Caco-2 (cell line): ENCODE measurements at regions not wholly inside any gene's neighbourhood (a gene's known extent, or its start where the extent isn't known, plus 50 kb on each side); places are given as distances from the start of the nearest gene placed in this dataset.

Experiments used
- BruUV-seq: library from RNA; stranded (reverse); fragments of 400-500 nt; replicated peaks from 2 replicates; lab custom pipeline; 2021; lab: Mats Ljungman, UMichigan
- CTCF ChIA-PET: fragments of 300-600 bp; sonication (Branson Sonifier 250); formaldehyde crosslinking; loops from one replicate; lab custom pipeline; 2022; ENCODE audit warnings: antibody characterized with exemption; lab: Charles Lee
- POLR2A ChIA-PET: fragments of 300-600 bp; sonication (Branson Sonifier 250); formaldehyde crosslinking; loops from one replicate; lab custom pipeline; 2022; ENCODE audit warnings: antibody characterized with exemption; lab: Charles Lee
- DNase-seq, 2 experiments: peaks; one replicate each; pipeline versions ENCODE4 v3.0.0 to v3.0.0-alpha.2; 2020 to 2022
- H3K27me3 ChIP-seq: replicated peaks from 2 replicates; pipeline ENCODE4 v1.6.0; 2011; ENCODE audit warnings: low read length; ENCODE audit not compliant: control insufficient read depth, insufficient read depth
- H3K36me3 ChIP-seq: 2 replicates; pipeline ENCODE4 v1.5.1; 2011; ENCODE audit warnings: low read length; ENCODE audit not compliant: control insufficient read depth, insufficient read depth
- H3K4me1 ChIP-seq: fragments of 250-450 bp; sonication (Bioruptor Pico); 2 replicates; pipeline ENCODE4 v1.5.1; 2020; ENCODE audit warnings: mild to moderate bottlenecking
- H3K4me3 ChIP-seq: 2 replicates; pipeline ENCODE4 v1.5.1; 2011; ENCODE audit warnings: low read depth, mild to moderate bottlenecking, control low read depth, low read length
- H3K9me3 ChIP-seq: fragments of 250-450 bp; sonication (Bioruptor Pico); 2 replicates; pipeline ENCODE4 v1.5.1; 2020; ENCODE audit warnings: mild to moderate bottlenecking, moderate library complexity
- H3K27ac Mint-ChIP-seq: one replicate; pipeline ENCODE4 v1.8.0; 2022; ENCODE audit warnings: mixed read lengths; ENCODE audit not compliant: unreplicated experiment
- H3K27me3 Mint-ChIP-seq: one replicate; pipeline ENCODE4 v1.8.0; 2022; ENCODE audit warnings: mixed read lengths; ENCODE audit not compliant: insufficient read depth, unreplicated experiment
- H3K36me3 Mint-ChIP-seq: one replicate; pipeline ENCODE4 v1.8.0; 2022; ENCODE audit warnings: mild to moderate bottlenecking, mixed read lengths; ENCODE audit not compliant: insufficient read depth, unreplicated experiment
- H3K4me1 Mint-ChIP-seq: one replicate; pipeline ENCODE4 v1.8.0; 2022; ENCODE audit warnings: low read depth, mixed read lengths; ENCODE audit not compliant: unreplicated experiment
- H3K4me3 Mint-ChIP-seq: one replicate; pipeline ENCODE4 v1.8.0; 2022; ENCODE audit warnings: mild to moderate bottlenecking, moderate library complexity, mixed read lengths; ENCODE audit not compliant: unreplicated experiment
- H3K9me3 Mint-ChIP-seq: one replicate; pipeline ENCODE4 v1.8.0; 2022; ENCODE audit warnings: mixed read lengths; ENCODE audit not compliant: unreplicated experiment
- intact Hi-C: fragments of 100-400 bp; cut with micrococcal nuclease; formaldehyde crosslinking; loops from one replicate; pipeline ENCODE4 v1.10.0; 2022; ENCODE audit not compliant: unreplicated experiment
- TF ChIP-seq, protein P1 (sequence below), 2 experiments: fragments of 200-600 bp in 1 of 2; IDR thresholded peaks; 1 replicate in 1 of 2; 2 replicates in 1 of 2; pipeline versions ENCODE4 v1.5.1 to v1.8.0; 2011 to 2022; ENCODE audit warnings: antibody characterized with exemption in 1 of 2, control low read depth in 1 of 2, inconsistent platforms in 1 of 2, low read depth in 1 of 2, low read length in 1 of 2, mild to moderate bottlenecking in 1 of 2, moderate library complexity in 1 of 2; ENCODE audit not compliant: insufficient read depth in 1 of 2, severe bottlenecking in 1 of 2, unreplicated experiment in 1 of 2

DNA sequence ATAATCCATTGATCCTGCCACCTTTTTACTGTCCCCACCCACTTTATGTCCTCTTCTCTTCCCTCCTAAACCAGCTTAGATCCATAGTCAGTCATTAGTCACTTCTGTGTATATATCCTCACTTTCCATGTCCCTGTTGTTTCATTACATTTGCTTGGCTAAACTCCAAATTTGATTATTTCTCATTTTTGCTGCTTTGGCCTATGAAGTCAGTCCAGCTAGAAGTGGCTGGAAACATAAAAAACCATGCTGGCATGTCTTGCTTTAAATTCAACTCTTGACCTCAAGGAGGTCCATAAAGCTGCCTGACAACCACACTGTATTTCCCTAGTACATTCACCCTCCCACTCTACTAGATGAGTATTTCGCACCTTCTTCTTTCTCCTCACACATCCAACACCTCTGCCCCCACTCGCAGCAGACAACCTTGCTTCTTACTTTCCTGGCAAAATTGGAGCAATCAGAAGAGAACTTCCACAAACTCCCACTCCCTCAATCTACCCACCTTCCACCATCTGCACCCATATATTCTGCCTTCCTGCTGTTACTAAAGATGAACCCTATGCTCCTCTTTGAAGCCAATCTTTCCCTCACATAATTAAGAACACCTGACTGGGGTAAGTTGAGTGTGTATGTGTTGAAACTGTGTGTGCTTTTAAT lies 72.1 kb downstream of the ZNF648 start:
- Histone ChIP-seq H3K36me3 (no peaks in the 10 kb centered on the region), H3K27me3 (no peaks in the 10 kb centered on the region), H3K9me3 (no peaks in the 10 kb centered on the region), H3K4me3 (no peak overlapping the region), H3K4me1 (no peaks in the 10 kb centered on the region)
- no peak for DNase-seq
- Mint-ChIP-seq H3K9me3 (no peaks in the 10 kb centered on the region), H3K27ac (no peak overlapping the region), H3K4me1 (peaks cover 7% of the 10 kb centered on the region), H3K27me3 (peaks cover 21% of the 10 kb centered on the region), H3K36me3 (no peaks in the 10 kb centered on the region), H3K4me3 (no peak overlapping the region)
- intact Hi-C loops = no loop called here
- ChIA-PET CTCF (no interaction called here), POLR2A (no interaction called here)
- TF ChIP-seq, protein P1, sequence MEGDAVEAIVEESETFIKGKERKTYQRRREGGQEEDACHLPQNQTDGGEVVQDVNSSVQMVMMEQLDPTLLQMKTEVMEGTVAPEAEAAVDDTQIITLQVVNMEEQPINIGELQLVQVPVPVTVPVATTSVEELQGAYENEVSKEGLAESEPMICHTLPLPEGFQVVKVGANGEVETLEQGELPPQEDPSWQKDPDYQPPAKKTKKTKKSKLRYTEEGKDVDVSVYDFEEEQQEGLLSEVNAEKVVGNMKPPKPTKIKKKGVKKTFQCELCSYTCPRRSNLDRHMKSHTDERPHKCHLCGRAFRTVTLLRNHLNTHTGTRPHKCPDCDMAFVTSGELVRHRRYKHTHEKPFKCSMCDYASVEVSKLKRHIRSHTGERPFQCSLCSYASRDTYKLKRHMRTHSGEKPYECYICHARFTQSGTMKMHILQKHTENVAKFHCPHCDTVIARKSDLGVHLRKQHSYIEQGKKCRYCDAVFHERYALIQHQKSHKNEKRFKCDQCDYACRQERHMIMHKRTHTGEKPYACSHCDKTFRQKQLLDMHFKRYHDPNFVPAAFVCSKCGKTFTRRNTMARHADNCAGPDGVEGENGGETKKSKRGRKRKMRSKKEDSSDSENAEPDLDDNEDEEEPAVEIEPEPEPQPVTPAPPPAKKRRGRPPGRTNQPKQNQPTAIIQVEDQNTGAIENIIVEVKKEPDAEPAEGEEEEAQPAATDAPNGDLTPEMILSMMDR (IDR thresholded peaks at IDR 0.05; ENCODE audit: insufficient read depth in 1 of 2, low read depth in 1 of 2, low read length in 1 of 2, severe bottlenecking in 1 of 2, unreplicated experiment in 1 of 2) = no peak
- no TSS peak for BruUV-seq

GRCh38 chr1:181987996-181988395 lies 73.5 kb downstream of the ZNF648 start:
- no TSS peak for BruUV-seq
- Mint-ChIP-seq H3K27me3 (peaks cover 27% of the 10 kb centered on the region), H3K4me1 (peaks cover 7% of the 10 kb centered on the region), H3K36me3 (no peaks in the 10 kb centered on the region), H3K27ac (no peak overlapping the region), H3K4me3 (no peak overlapping the region), H3K9me3 (no peaks in the 10 kb centered on the region)
- no peaks in the 10 kb centered on the region for H3K4me1 ChIP-seq
- intact Hi-C loops = no loop called here
- no peaks in the 10 kb centered on the region for H3K36me3 ChIP-seq
- H3K9me3 ChIP-seq = no peaks in the 10 kb centered on the region
- ChIA-PET CTCF (interaction anchor here (0.6 kb wide), 1 partner anchor 81 kb away, joined by 3 read pairs; no protein-coding TSS in a partner anchor), POLR2A (no interaction called here)
- no peak overlapping the region for H3K4me3 ChIP-seq
- no peaks in the 10 kb centered on the region for H3K27me3 ChIP-seq
- DNase-seq = no peak
- TF ChIP-seq, protein P1 (IDR thresholded peaks at IDR 0.05; ENCODE audit: insufficient read depth in 1 of 2, low read depth in 1 of 2, low read length in 1 of 2, severe bottlenecking in 1 of 2, unreplicated experiment in 1 of 2) = no peak

DNA sequence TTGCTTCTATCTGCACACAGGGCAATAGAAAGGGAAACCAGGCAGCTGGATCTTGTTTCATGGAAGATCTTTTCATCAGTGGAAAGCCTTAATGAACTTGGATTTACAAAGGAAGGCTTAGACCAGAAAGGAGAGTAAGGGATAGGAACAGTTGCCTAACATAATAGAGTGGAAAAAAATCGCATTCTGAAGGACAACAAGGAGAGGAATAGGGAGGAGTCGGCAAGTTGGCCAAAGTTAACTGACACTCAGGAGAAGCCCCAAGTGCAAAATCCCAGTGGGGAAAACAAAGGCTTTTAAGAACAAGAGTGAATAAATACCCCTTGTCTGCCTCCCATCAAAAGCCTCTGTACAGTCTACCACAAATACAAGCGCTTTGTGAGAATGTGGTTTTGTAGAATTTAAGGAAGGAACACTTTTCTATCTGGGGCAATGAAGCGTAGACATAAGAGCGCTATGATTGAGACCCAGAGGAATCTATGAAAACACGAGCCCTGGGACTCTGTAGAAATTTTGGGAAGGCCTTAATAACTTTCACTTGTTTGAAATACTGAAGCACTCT lies 74.1 kb downstream of the ZNF648 start:
- intact Hi-C loops = no loop called here
- Mint-ChIP-seq H3K4me1 (peaks cover 7% of the 10 kb centered on the region), H3K27ac (no peak overlapping the region), H3K36me3 (no peaks in the 10 kb centered on the region), H3K4me3 (no peak overlapping the region), H3K27me3 (peaks cover 31% of the 10 kb centered on the region), H3K9me3 (no peaks in the 10 kb centered on the region)
- TF ChIP-seq, protein P1 (IDR thresholded peaks at IDR 0.05; ENCODE audit: insufficient read depth in 1 of 2, low read depth in 1 of 2, low read length in 1 of 2, severe bottlenecking in 1 of 2, unreplicated experiment in 1 of 2) = no peak
- H3K4me3 ChIP-seq = no peak overlapping the region
- no peak for DNase-seq
- H3K36me3 ChIP-seq = no peaks in the 10 kb centered on the region
- H3K9me3 ChIP-seq = no peaks in the 10 kb centered on the region
- no TSS peak for BruUV-seq
- POLR2A ChIA-PET = no interaction called here
- H3K27me3 ChIP-seq = no peaks in the 10 kb centered on the region
- no peaks in the 10 kb centered on the region for H3K4me1 ChIP-seq
- CTCF ChIA-PET = interaction anchor here (0.6 kb wide), 1 partner anchor 82 kb away, joined by 3 read pairs; no protein-coding TSS in a partner anchor
